Lung (tissue), 11 donors: ENCODE measurements at regions not wholly inside any gene's neighbourhood (a gene's known extent, or its start where the extent isn't known, plus 50 kb on each side); places are given as distances from the start of the nearest gene placed in this dataset.

Experiments used
- ATAC-seq: fragments of 200-7000 bp; cut with Tn5 transposase; one replicate; pipeline ENCODE4 v1.9.1; 2020; ENCODE audit warnings: moderate number of reproducible peaks; ENCODE audit not compliant: insufficient read depth, low FRiP score
- DNase-seq, 3 donors: peaks; one replicate each; pipeline ENCODE4 v3.0.0-alpha.2; 2013 to 2017
- H3K27ac ChIP-seq, 2 donors: one replicate each; pipeline ENCODE4 v1.5.1; 2013; ENCODE audit warnings: mild to moderate bottlenecking in 2 of 2, moderate library complexity in 2 of 2, control low read depth in 1 of 2, inconsistent platforms in 1 of 2, low read depth in 1 of 2, low read length in 1 of 2
- H3K27me3 ChIP-seq, 3 donors: one replicate each; pipeline ENCODE4 v1.5.1; 2013; ENCODE audit warnings: low read length in 2 of 3; ENCODE audit not compliant: control insufficient read depth in 3 of 3, insufficient read depth in 3 of 3
- H3K36me3 ChIP-seq, 4 donors: one replicate each; pipeline ENCODE4 v1.5.1; 2013; ENCODE audit warnings: low read length in 4 of 4, mild to moderate bottlenecking in 1 of 4, moderate library complexity in 1 of 4; ENCODE audit not compliant: control insufficient read depth in 4 of 4, insufficient read depth in 4 of 4
- H3K4me1 ChIP-seq, 5 donors: one replicate each; pipeline ENCODE4 v1.5.1; 2013; ENCODE audit warnings: low read length in 5 of 5, mild to moderate bottlenecking in 2 of 5, moderate library complexity in 1 of 5; ENCODE audit not compliant: control insufficient read depth in 5 of 5, insufficient read depth in 5 of 5
- H3K4me3 ChIP-seq: one replicate; pipeline ENCODE4 v1.5.1; 2013; ENCODE audit warnings: mild to moderate bottlenecking, control low read depth, moderate library complexity
- H3K9ac ChIP-seq, 2 donors: one replicate each; pipeline ENCODE4 v1.5.1; 2013; ENCODE audit warnings: low read length in 2 of 2, control low read depth in 1 of 2; ENCODE audit not compliant: insufficient read depth in 1 of 2
- H3K9me3 ChIP-seq, 4 donors: one replicate each; pipeline ENCODE4 v1.5.1; 2013; ENCODE audit warnings: low read length in 3 of 4, mild to moderate bottlenecking in 1 of 4, moderate library complexity in 1 of 4; ENCODE audit not compliant: control insufficient read depth in 4 of 4, insufficient read depth in 3 of 4
- CTCF ChIP-seq: IDR thresholded peaks from 2 replicates; pipeline ENCODE4 v1.5.1; 2012; ENCODE audit warnings: mild to moderate bottlenecking; ENCODE audit errors: control extremely low read depth, extremely low read depth
- WGBS, 2 donors: extraction: QIAGEN DNeasy Blood & Tissue Kit; methylation state at CpG; one replicate each; pipeline ENCODE4 v1.1.7; 2013; 5-methylcytosine and 5-hydroxymethylcytosine counted together
- donor health status: control.
- donor health status: control.
- donor health status: Bipolar disorder and iron deficiency.
- donor health status: healthy.
- donor health status: DM: yes; HTN: yes; CAD: no.

GRCh38 chr13:109593230-109593629, 193.2 kb downstream of the IRS2 start:
- Histone ChIP-seq H3K4me3 (no peak overlapping the region), H3K27me3 (no peaks in the 10 kb centered on the region), H3K27ac (no peak overlapping the region), H3K36me3 (no peaks in the 10 kb centered on the region), H3K9me3 (peaks cover 0 to 2% (median 0%) of the 10 kb centered on the region in 4 donors), H3K9ac (no peak overlapping the region), H3K4me1 (no peaks in the 10 kb centered on the region)
- DNase-seq (no peak), ATAC-seq (no peak)
- 67 to 78% methylated on average over 3 of the region's 3 CpGs for WGBS, 2 donors
- no peak for TF ChIP-seq CTCF

- Histone ChIP-seq H3K36me3 (no peaks in the 10 kb centered on the region), H3K27ac (no peak overlapping the region), H3K9me3 (peaks cover 0 to 2% (median 0%) of the 10 kb centered on the region in 4 donors), H3K27me3 (no peaks in the 10 kb centered on the region), H3K9ac (no peak overlapping the region), H3K4me1 (no peaks in the 10 kb centered on the region), H3K4me3 (no peak overlapping the region)
- 62% methylated on average over 4 of the region's 4 CpGs for WGBS, 2 donors
- DNase-seq (no peak), ATAC-seq (no peak)
- no peak for TF ChIP-seq CTCF
These were observed 193.6 kb downstream of the IRS2 start for GRCh38 chr13:109592770-109593169.

GRCh38 chr13:109587689-109588088, 198.7 kb downstream of the IRS2 start:
- no peaks in the 10 kb centered on the region for H3K27me3 ChIP-seq
- no peak for ATAC-seq
- H3K9ac ChIP-seq: no peak overlapping the region
- H3K36me3 ChIP-seq: no peaks in the 10 kb centered on the region
- no peak overlapping the region for H3K4me3 ChIP-seq
- peaks cover 0 to 2% (median 0%) of the 10 kb centered on the region in 4 donors for H3K9me3 ChIP-seq
- no peak for DNase-seq
- TF ChIP-seq CTCF: no peak
- H3K27ac ChIP-seq: no peak overlapping the region
- peaks cover 0 to 5% (median 0%) of the 10 kb centered on the region in 5 donors for H3K4me1 ChIP-seq
